ENCODE measurements at regions not wholly inside any gene's neighbourhood (a gene's known extent, or its start where the extent isn't known, plus 50 kb on each side); places are given as distances from the start of the nearest gene placed in this dataset.
"Not testable (repeated sequence)": the region's sequence is repeated elsewhere in the genome, so short reads cannot be mapped to it uniquely, and the experiment has no call there.

DNA sequence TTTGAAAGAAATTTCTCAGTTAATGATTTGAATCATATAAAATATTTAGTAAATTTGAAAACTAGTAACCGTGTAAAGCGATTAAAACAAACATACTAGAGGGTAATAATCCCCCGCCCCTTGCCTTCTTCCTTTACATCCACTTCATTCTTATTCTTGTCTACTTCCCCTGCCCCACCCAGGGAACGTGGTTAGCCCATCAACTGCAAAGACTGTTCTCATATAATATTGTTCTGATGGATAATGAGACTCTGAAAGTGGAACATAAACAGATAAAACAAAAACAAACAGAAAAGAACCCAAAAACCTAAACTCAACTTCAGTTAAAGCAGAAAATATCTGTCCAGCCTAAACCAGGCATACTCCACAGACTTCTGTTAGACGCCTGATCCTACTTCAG, 108.1 kb upstream of the GTF2H2C_2 start:
- BruUV-seq (replicated peaks); POLR2A ChIA-PET (ENCODE audit: unreplicated experiment): not testable (repeated sequence)

More for the DNA sequence above, 108.1 kb upstream of the GTF2H2C_2 start:
- H3K4me3 ChIP-seq; H3K79me2 ChIP-seq (ENCODE audit: low read depth); H3K4me1 ChIP-seq (replicated peaks; ENCODE audit: insufficient read depth); H3K27me3 ChIP-seq (ENCODE audit: insufficient read depth, low read depth); DNase-seq; H4K20me1 ChIP-seq (ENCODE audit: insufficient read depth); H3K9me3 ChIP-seq (ENCODE audit: insufficient read depth, low read depth); intact Hi-C loops (cut with micrococcal nuclease; ENCODE audit: unreplicated experiment); H3K36me3 ChIP-seq (ENCODE audit: low read depth); H3F3A ChIP-seq (ENCODE audit: insufficient read depth, low read depth); H3K4me2 ChIP-seq; H3K9me2 ChIP-seq (ENCODE audit: insufficient read depth); H3K27ac ChIP-seq; CTCF ChIA-PET: not testable (repeated sequence)
- 0 out of 2 replicates have a peak overlapping the region, but pooled peaks have one; percentile 55 for H2AFZ ChIP-seq
